GM19035 (cell line): ENCODE measurements at regions not wholly inside any gene's neighbourhood (a gene's known extent, or its start where the extent isn't known, plus 50 kb on each side); places are given as distances from the start of the nearest gene placed in this dataset.
"Not testable (repeated sequence)": the region's sequence is repeated elsewhere in the genome, so short reads cannot be mapped to it uniquely, and the experiment has no call there.

ENCODE experiments used
- ATAC-seq: cut with Tn5 transposase; IDR thresholded peaks from one replicate; pipeline ENCODE4 v1.9.1; 2021; ENCODE audit not compliant: unreplicated experiment

- no peak for ATAC-seq
Observed at GRCh38 chr14:41549821-41550607, 56.7 kb upstream of the LRFN5 start.

- no peak for ATAC-seq
Observed at GRCh38 chr14:41549282-41549681, 57.4 kb upstream of the LRFN5 start.

GRCh38 chr14:41548666-41549065, 58.0 kb upstream of the LRFN5 start:
- ATAC-seq = no peak

GRCh38 chr14:41541333-41541732, 65.3 kb upstream of the LRFN5 start:
- no peak for ATAC-seq

GRCh38 chr14:41532255-41532654, 74.4 kb upstream of the LRFN5 start:
- ATAC-seq = no peak

- ATAC-seq = no peak
Observed at GRCh38 chr14:41521891-41522290, 84.8 kb upstream of the LRFN5 start.

- ATAC-seq = not testable (repeated sequence)
Observed at GRCh38 chr14:41518030-41518429, 88.6 kb upstream of the LRFN5 start.

GRCh38 chr14:41506552-41506951, 100.1 kb upstream of the LRFN5 start:
- ATAC-seq = no peak

- no peak for ATAC-seq
Observed at GRCh38 chr14:41505491-41505890, 101.2 kb upstream of the LRFN5 start.

GRCh38 chr14:41498959-41499358, 107.7 kb upstream of the LRFN5 start:
- ATAC-seq = no peak

- no peak for ATAC-seq
Observed at GRCh38 chr14:41490323-41490722, 116.4 kb upstream of the LRFN5 start.

- ATAC-seq = no peak
Observed at GRCh38 chr14:41489315-41489972, 117.2 kb upstream of the LRFN5 start.

- ATAC-seq = no peak
Observed at GRCh38 chr14:41488401-41488800, 118.3 kb upstream of the LRFN5 start.

GRCh38 chr14:41482861-41483260, 123.8 kb upstream of the LRFN5 start:
- no peak for ATAC-seq

- no peak for ATAC-seq
Observed at GRCh38 chr14:41476526-41476925, 130.2 kb upstream of the LRFN5 start.

- no peak for ATAC-seq
Observed at GRCh38 chr14:41461380-41461779, 145.3 kb upstream of the LRFN5 start.

GRCh38 chr14:41457393-41457792, 149.3 kb upstream of the LRFN5 start:
- no peak for ATAC-seq

GRCh38 chr14:41449066-41449465, 157.6 kb upstream of the LRFN5 start:
- ATAC-seq = no peak

- no peak for ATAC-seq
Observed at GRCh38 chr14:41446008-41446407, 160.7 kb upstream of the LRFN5 start.

GRCh38 chr14:41423503-41423902, 183.2 kb upstream of the LRFN5 start:
- ATAC-seq = no peak

- not testable (repeated sequence) for ATAC-seq
Observed at GRCh38 chr14:41421308-41421707, 185.4 kb upstream of the LRFN5 start.

GRCh38 chr14:41419709-41420108, 187.0 kb upstream of the LRFN5 start:
- no peak for ATAC-seq

GRCh38 chr14:41418851-41419250, 187.8 kb upstream of the LRFN5 start:
- no peak for ATAC-seq
